GM23338 (cell line): ENCODE measurements at regions not wholly inside any gene's neighbourhood (a gene's known extent, or its start where the extent isn't known, plus 50 kb on each side); places are given as distances from the start of the nearest gene placed in this dataset.
A peak's percentile ranks its signal among the peaks of the same experiment; 100 is the strongest.

ENCODE experiments used
- ATAC-seq: fragments of 200-7000 bp; cut with Tn5 transposase; 3 replicates; pipeline ENCODE4 v1.9.1; 2020
- DNase-seq: peaks from one replicate; pipeline ENCODE4 v3.0.0-alpha.2; 2015; ENCODE audit warnings: low spot score
- H2AFZ ChIP-seq: fragments of 200-600 bp; sonication (generic); 2 replicates; pipeline ENCODE4 v1.8.0; 2016; ENCODE audit warnings: antibody characterized with exemption, mild to moderate bottlenecking, moderate library complexity
- H3F3A ChIP-seq: fragments of 200-600 bp; sonication (generic); replicated peaks from 2 replicates; pipeline ENCODE4 v1.8.0; 2017; ENCODE audit warnings: antibody characterized with exemption, mixed run types, low read depth
- H3K27ac ChIP-seq: fragments of 200-600 bp; sonication (generic); 2 replicates; pipeline ENCODE4 v1.6.1; 2016; ENCODE audit warnings: low read depth
- H3K27me3 ChIP-seq: fragments of 200-600 bp; sonication (generic); 2 replicates; pipeline ENCODE4 v1.8.0; 2016; ENCODE audit warnings: mild to moderate bottlenecking, mixed run types, moderate library complexity; ENCODE audit not compliant: insufficient read depth
- H3K36me3 ChIP-seq: fragments of 200-600 bp; sonication (generic); 2 replicates; pipeline ENCODE4 v1.8.0; 2016; ENCODE audit warnings: mild to moderate bottlenecking; ENCODE audit not compliant: insufficient read depth
- H3K4me1 ChIP-seq: fragments of 200-600 bp; sonication (generic); 2 replicates; pipeline ENCODE4 v1.8.0; 2016; ENCODE audit warnings: mild to moderate bottlenecking, moderate library complexity; ENCODE audit not compliant: insufficient read depth
- H3K4me2 ChIP-seq: fragments of 200-600 bp; sonication (generic); 2 replicates; pipeline ENCODE4 v1.7.1; 2017; ENCODE audit warnings: mixed run types
- H3K4me3 ChIP-seq: fragments of 200-600 bp; sonication (generic); 2 replicates; pipeline ENCODE4 v1.6.1; 2016; ENCODE audit warnings: mixed run types
- H3K79me2 ChIP-seq: fragments of 200-600 bp; sonication (generic); replicated peaks from 2 replicates; pipeline ENCODE4 v1.8.0; 2017; ENCODE audit warnings: mild to moderate bottlenecking; ENCODE audit not compliant: insufficient read depth
- H3K9me2 ChIP-seq: fragments of 200-600 bp; sonication (generic); 2 replicates; pipeline ENCODE4 v1.8.0; 2017; ENCODE audit not compliant: insufficient read depth
- H4K20me1 ChIP-seq: fragments of 200-600 bp; sonication (generic); replicated peaks from 2 replicates; pipeline ENCODE4 v1.8.0; 2017; ENCODE audit warnings: mild to moderate bottlenecking; ENCODE audit not compliant: insufficient read depth
- H3K27ac Mint-ChIP-seq: 2 replicates; pipeline ENCODE4 v1.8.0; 2020; ENCODE audit warnings: inconsistent platforms, mild to moderate bottlenecking, moderate library complexity, mixed read lengths
- H3K27me3 Mint-ChIP-seq: 3 replicates; pipeline ENCODE4 v1.8.0; 2022; ENCODE audit warnings: low read depth, mild to moderate bottlenecking, moderate library complexity, mixed read lengths, inconsistent platforms; ENCODE audit not compliant: insufficient read depth, poor library complexity
- H3K36me3 Mint-ChIP-seq: 3 replicates; pipeline ENCODE4 v1.8.0; 2021; ENCODE audit warnings: low read depth, mild to moderate bottlenecking, inconsistent platforms, moderate library complexity, mixed read lengths
- H3K4me1 Mint-ChIP-seq: 3 replicates; pipeline ENCODE4 v1.8.0; 2020; ENCODE audit warnings: mild to moderate bottlenecking, inconsistent platforms, mixed read lengths
- H3K4me3 Mint-ChIP-seq: 3 replicates; pipeline ENCODE4 v1.8.0; 2021; ENCODE audit warnings: moderate library complexity, mild to moderate bottlenecking, inconsistent platforms, mixed read lengths
- H3K9me3 Mint-ChIP-seq: 3 replicates; pipeline ENCODE4 v1.8.0; 2020; ENCODE audit warnings: moderate library complexity, mild to moderate bottlenecking, inconsistent platforms, mixed read lengths
- CREB1 ChIP-seq: fragments of 250-450 bp; sonication (Bioruptor Pico); IDR thresholded peaks from 2 replicates; pipeline ENCODE4 v1.5.0; 2020; ENCODE audit warnings: low read depth, mild to moderate bottlenecking, moderate library complexity
- EZH2 ChIP-seq: fragments of 200-600 bp; sonication (generic); IDR thresholded peaks from one replicate; pipeline ENCODE4 v1.8.0; 2017; ENCODE audit warnings: antibody characterized with exemption, mild to moderate bottlenecking, low read depth; ENCODE audit not compliant: unreplicated experiment
- EZH2phosphoT487 ChIP-seq: fragments of 200-600 bp; sonication (generic); IDR thresholded peaks from one replicate; pipeline ENCODE4 v1.8.1; 2018; ENCODE audit warnings: antibody characterized with exemption; ENCODE audit not compliant: unreplicated experiment
- JUNB ChIP-seq: IDR thresholded peaks from one replicate; pipeline ENCODE4 v1.6.1; 2016; ENCODE audit warnings: antibody characterized with exemption; ENCODE audit not compliant: unreplicated experiment
- NANOG ChIP-seq: IDR thresholded peaks from 2 replicates; pipeline ENCODE4 v1.6.1; 2016; ENCODE audit warnings: antibody characterized with exemption, borderline replicate concordance
- POLR2AphosphoS5 ChIP-seq: IDR thresholded peaks from 2 replicates; pipeline ENCODE4 v1.6.1; 2016; ENCODE audit warnings: antibody characterized with exemption, low read depth
- STAT1 ChIP-seq: IDR thresholded peaks from one replicate; pipeline ENCODE4 v1.6.1; 2016; ENCODE audit warnings: antibody characterized with exemption; ENCODE audit not compliant: unreplicated experiment
- ZNF114 ChIP-seq: fragments of 250-450 bp; sonication (Bioruptor Pico); IDR thresholded peaks from 2 replicates; pipeline ENCODE4 v1.5.0; 2020; ENCODE audit warnings: mild to moderate bottlenecking, moderate library complexity
- ZNF331 ChIP-seq: fragments of 250-450 bp; sonication (Bioruptor Pico); IDR thresholded peaks from 2 replicates; pipeline ENCODE4 v1.5.0; 2020; ENCODE audit warnings: low read depth, mild to moderate bottlenecking, moderate library complexity
- TF ChIP-seq, protein P1 (sequence below), 2 experiments: fragments of 200-600 bp in 1 of 2; sonication (generic) in 1 of 2; conservative IDR thresholded peaks; 2 replicates each; pipeline versions ENCODE4 v1.5.1 to v1.6.1; 2016 to 2017; ENCODE audit warnings: antibody characterized with exemption in 2 of 2, low read depth in 2 of 2, mild to moderate bottlenecking in 2 of 2, moderate library complexity in 1 of 2
- TF ChIP-seq, protein P2 (sequence below): fragments of 250-450 bp; sonication (Bioruptor Pico); IDR thresholded peaks from 2 replicates; pipeline ENCODE4 v1.5.0; 2020; ENCODE audit warnings: mild to moderate bottlenecking, moderate library complexity
- TF ChIP-seq, protein P3 (sequence below): IDR thresholded peaks from 2 replicates; pipeline ENCODE4 v1.6.1; 2016; ENCODE audit warnings: antibody characterized with exemption
- TF ChIP-seq, protein P4 (sequence below): IDR thresholded peaks from one replicate; pipeline ENCODE4 v1.6.1; 2018; ENCODE audit warnings: antibody characterized with exemption; ENCODE audit not compliant: unreplicated experiment

DNA sequence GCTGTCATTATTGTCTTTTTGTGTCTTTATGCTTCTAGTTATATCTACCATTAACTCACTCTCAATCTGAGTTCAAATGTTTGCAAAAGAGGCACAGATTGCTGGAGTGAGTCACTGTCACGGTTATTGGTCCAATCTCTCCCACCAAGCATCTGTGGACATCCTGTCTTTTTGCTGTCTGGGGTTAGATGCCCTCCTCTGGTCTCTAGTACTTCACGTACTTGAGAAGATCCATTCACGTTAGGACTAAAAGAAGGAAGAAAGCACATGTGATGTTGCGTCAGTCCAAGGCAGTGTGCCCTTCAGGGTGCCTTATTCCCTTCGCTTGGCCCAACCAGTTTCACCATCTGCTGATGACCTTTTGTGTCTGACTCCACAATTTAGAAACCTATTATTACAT lies 72.3 kb upstream of the STXBP6 start:
- Histone ChIP-seq H3K4me3 (no peak overlapping the region), H4K20me1 (no peaks in the 10 kb centered on the region), H3K9me2 (0 out of 2 replicates have a peak, but pooled peaks cover 7% of the 10 kb centered on the region), H3F3A (no peaks in the 10 kb centered on the region), H2AFZ (peak overlapping the region; percentile 90), H3K36me3 (no peaks in the 10 kb centered on the region), H3K4me1 (no peaks in the 10 kb centered on the region; the same call in 1 of the 2 replicates), H3K79me2 (no peaks in the 10 kb centered on the region), H3K27me3 (no peaks in the 10 kb centered on the region), H3K4me2 (no peak overlapping the region), H3K27ac (no peak overlapping the region)
- no peak for ATAC-seq
- Mint-ChIP-seq H3K27ac (peak overlapping the region; percentile 38; the same call in 1 of the 2 replicates), H3K9me3 (no peaks in the 10 kb centered on the region), H3K36me3 (no peaks in the 10 kb centered on the region), H3K27me3 (peaks cover 4% of the 10 kb centered on the region), H3K4me3 (no peak overlapping the region), H3K4me1 (no peaks in the 10 kb centered on the region; the same call in 2 of the 3 replicates)
- no peak for DNase-seq
- TF ChIP-seq, protein P1, sequence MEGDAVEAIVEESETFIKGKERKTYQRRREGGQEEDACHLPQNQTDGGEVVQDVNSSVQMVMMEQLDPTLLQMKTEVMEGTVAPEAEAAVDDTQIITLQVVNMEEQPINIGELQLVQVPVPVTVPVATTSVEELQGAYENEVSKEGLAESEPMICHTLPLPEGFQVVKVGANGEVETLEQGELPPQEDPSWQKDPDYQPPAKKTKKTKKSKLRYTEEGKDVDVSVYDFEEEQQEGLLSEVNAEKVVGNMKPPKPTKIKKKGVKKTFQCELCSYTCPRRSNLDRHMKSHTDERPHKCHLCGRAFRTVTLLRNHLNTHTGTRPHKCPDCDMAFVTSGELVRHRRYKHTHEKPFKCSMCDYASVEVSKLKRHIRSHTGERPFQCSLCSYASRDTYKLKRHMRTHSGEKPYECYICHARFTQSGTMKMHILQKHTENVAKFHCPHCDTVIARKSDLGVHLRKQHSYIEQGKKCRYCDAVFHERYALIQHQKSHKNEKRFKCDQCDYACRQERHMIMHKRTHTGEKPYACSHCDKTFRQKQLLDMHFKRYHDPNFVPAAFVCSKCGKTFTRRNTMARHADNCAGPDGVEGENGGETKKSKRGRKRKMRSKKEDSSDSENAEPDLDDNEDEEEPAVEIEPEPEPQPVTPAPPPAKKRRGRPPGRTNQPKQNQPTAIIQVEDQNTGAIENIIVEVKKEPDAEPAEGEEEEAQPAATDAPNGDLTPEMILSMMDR (conservative IDR thresholded peaks at IDR 0.05; ENCODE audit: low read depth in 2 of 2): no peak
- TF ChIP-seq, protein P2, sequence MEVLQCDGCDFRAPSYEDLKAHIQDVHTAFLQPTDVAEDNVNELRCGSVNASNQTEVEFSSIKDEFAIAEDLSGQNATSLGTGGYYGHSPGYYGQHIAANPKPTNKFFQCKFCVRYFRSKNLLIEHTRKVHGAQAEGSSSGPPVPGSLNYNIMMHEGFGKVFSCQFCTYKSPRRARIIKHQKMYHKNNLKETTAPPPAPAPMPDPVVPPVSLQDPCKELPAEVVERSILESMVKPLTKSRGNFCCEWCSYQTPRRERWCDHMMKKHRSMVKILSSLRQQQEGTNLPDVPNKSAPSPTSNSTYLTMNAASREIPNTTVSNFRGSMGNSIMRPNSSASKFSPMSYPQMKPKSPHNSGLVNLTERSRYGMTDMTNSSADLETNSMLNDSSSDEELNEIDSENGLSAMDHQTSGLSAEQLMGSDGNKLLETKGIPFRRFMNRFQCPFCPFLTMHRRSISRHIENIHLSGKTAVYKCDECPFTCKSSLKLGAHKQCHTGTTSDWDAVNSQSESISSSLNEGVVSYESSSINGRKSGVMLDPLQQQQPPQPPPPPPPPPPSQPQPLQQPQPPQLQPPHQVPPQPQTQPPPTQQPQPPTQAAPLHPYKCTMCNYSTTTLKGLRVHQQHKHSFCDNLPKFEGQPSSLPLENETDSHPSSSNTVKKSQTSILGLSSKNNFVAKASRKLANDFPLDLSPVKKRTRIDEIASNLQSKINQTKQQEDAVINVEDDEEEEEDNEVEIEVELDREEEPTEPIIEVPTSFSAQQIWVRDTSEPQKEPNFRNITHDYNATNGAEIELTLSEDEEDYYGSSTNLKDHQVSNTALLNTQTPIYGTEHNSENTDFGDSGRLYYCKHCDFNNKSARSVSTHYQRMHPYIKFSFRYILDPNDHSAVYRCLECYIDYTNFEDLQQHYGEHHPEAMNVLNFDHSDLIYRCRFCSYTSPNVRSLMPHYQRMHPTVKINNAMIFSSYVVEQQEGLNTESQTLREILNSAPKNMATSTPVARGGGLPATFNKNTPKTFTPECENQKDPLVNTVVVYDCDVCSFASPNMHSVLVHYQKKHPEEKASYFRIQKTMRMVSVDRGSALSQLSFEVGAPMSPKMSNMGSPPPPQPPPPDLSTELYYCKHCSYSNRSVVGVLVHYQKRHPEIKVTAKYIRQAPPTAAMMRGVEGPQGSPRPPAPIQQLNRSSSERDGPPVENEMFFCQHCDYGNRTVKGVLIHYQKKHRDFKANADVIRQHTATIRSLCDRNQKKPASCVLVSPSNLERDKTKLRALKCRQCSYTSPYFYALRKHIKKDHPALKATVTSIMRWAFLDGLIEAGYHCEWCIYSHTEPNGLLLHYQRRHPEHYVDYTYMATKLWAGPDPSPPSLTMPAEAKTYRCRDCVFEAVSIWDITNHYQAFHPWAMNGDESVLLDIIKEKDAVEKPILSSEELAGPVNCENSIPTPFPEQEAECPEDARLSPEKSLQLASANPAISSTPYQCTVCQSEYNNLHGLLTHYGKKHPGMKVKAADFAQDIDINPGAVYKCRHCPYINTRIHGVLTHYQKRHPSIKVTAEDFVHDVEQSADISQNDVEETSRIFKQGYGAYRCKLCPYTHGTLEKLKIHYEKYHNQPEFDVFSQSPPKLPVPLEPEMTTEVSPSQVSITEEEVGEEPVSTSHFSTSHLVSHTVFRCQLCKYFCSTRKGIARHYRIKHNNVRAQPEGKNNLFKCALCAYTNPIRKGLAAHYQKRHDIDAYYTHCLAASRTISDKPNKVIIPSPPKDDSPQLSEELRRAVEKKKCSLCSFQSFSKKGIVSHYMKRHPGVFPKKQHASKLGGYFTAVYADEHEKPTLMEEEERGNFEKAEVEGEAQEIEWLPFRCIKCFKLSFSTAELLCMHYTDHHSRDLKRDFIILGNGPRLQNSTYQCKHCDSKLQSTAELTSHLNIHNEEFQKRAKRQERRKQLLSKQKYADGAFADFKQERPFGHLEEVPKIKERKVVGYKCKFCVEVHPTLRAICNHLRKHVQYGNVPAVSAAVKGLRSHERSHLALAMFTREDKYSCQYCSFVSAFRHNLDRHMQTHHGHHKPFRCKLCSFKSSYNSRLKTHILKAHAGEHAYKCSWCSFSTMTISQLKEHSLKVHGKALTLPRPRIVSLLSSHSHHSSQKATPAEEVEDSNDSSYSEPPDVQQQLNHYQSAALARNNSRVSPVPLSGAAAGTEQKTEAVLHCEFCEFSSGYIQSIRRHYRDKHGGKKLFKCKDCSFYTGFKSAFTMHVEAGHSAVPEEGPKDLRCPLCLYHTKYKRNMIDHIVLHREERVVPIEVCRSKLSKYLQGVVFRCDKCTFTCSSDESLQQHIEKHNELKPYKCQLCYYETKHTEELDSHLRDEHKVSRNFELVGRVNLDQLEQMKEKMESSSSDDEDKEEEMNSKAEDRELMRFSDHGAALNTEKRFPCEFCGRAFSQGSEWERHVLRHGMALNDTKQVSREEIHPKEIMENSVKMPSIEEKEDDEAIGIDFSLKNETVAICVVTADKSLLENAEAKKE (CRISPR knock-in tag): no peak
- TF ChIP-seq NANOG (no peak), ZNF114 (CRISPR knock-in tag) (no peak), CREB1 (CRISPR knock-in tag) (no peak), JUNB (no peak), ZNF331 (CRISPR knock-in tag) (no peak), POLR2AphosphoS5 (no peak), STAT1 (no peak), EZH2 (no peak), EZH2phosphoT487 (no peak)
- TF ChIP-seq, protein P3, sequence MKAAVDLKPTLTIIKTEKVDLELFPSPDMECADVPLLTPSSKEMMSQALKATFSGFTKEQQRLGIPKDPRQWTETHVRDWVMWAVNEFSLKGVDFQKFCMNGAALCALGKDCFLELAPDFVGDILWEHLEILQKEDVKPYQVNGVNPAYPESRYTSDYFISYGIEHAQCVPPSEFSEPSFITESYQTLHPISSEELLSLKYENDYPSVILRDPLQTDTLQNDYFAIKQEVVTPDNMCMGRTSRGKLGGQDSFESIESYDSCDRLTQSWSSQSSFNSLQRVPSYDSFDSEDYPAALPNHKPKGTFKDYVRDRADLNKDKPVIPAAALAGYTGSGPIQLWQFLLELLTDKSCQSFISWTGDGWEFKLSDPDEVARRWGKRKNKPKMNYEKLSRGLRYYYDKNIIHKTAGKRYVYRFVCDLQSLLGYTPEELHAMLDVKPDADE: no peak
- TF ChIP-seq, protein P4, sequence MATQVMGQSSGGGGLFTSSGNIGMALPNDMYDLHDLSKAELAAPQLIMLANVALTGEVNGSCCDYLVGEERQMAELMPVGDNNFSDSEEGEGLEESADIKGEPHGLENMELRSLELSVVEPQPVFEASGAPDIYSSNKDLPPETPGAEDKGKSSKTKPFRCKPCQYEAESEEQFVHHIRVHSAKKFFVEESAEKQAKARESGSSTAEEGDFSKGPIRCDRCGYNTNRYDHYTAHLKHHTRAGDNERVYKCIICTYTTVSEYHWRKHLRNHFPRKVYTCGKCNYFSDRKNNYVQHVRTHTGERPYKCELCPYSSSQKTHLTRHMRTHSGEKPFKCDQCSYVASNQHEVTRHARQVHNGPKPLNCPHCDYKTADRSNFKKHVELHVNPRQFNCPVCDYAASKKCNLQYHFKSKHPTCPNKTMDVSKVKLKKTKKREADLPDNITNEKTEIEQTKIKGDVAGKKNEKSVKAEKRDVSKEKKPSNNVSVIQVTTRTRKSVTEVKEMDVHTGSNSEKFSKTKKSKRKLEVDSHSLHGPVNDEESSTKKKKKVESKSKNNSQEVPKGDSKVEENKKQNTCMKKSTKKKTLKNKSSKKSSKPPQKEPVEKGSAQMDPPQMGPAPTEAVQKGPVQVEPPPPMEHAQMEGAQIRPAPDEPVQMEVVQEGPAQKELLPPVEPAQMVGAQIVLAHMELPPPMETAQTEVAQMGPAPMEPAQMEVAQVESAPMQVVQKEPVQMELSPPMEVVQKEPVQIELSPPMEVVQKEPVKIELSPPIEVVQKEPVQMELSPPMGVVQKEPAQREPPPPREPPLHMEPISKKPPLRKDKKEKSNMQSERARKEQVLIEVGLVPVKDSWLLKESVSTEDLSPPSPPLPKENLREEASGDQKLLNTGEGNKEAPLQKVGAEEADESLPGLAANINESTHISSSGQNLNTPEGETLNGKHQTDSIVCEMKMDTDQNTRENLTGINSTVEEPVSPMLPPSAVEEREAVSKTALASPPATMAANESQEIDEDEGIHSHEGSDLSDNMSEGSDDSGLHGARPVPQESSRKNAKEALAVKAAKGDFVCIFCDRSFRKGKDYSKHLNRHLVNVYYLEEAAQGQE: no peak
